Stimulated activated CD4-positive, alpha-beta T cell treated with anti-CD3 and anti-CD28 coated beads, Interleukin-15, amount 100 ng/mL, for 24 hours (primary cell): ENCODE measurements at regions not wholly inside any gene's neighbourhood (a gene's known extent, or its start where the extent isn't known, plus 50 kb on each side); places are given as distances from the start of the nearest gene placed in this dataset.
A peak's percentile ranks its signal among the peaks of the same experiment; 100 is the strongest.

Source experiments
- DNase-seq: peaks from one replicate; pipeline ENCODE4 v3.0.0-alpha.2; 2020

DNA sequence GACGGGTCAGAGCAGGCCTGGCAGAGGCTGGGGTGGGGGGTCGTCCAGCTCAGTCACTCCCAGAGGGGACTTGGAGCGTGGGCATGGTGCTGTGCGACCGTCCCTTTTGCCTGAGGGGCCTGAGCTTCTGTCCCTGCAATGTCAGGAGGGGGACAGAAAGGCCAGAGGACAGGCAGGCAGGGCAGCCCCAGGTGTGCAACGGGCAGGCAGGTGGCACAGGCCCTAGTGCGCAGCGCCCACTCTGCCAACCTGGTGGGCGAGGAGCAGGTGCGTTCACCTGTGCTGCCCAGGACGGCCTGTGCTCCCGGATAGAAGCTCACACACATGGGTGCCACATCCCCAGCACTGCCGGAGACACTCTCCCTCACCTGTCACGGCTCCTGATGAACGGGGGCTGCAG lies 78.7 kb upstream of the SLCO4A1 start:
- no peak for DNase-seq

- no peak for DNase-seq
Observed at GRCh38 chr20:62564456-62565245, 77.7 kb upstream of the SLCO4A1 start.

- DNase-seq = no peak
Observed at GRCh38 chr20:62566266-62566665, 76.0 kb upstream of the SLCO4A1 start.

DNA sequence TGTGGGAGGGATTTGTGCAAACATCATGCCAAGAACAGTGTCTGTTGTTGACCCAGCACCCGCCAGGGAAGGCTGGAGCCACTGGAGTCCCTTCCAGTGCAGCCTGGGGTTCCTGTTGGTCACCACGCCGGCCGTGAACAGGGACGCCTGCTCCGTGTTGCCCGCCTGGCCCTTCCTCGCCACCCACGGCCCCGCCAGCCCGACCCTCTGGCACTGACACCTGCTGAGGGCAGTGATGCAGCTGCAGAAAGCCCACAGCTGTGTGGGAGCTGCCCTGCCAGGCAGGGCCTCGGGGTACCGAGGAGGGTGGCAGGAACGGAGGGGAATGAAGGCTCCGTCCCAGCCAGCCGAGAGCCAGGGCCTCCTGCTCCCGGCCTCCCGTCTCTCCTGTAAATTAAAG lies 75.5 kb upstream of the SLCO4A1 start:
- DNase-seq = no peak

DNA sequence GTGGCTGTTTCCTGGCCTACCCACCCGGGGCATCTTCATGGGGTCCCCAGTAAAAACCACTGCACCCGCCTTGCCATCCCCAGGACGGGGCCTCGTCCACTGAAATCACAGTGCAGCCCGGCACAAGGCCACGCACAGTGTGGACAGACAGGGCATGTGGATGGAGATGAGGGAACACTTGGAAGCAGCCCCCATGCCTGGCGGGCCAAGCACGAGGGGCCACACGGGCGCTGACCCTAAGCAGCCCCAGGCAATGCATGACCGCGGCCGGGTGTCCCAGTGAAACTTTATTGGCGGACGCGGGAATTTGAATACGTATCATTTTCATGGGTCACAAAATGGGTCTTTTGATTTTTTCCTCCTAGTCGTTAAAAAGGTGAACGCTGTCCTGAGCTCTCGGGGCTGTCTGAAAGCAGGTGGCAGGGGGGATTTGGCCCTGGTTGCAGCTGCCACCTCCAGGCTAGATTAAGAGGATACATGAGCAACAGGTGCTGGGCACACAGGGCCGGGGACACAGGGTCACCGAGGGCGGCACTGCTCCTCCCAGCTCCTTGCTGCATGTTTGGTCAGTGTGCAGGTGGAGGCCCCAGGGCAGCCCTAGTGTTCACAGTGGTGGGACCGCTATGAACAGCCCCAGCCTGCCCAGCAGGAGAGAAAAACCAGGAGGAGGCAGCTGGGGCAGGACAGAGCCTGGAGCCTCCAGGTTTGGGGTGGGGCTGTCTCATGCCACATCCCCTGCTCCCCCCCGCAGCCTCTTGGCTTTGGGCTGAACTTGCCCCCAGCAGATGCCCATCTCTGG lies 74.9 kb upstream of the SLCO4A1 start:
- DNase-seq = no peak

DNA sequence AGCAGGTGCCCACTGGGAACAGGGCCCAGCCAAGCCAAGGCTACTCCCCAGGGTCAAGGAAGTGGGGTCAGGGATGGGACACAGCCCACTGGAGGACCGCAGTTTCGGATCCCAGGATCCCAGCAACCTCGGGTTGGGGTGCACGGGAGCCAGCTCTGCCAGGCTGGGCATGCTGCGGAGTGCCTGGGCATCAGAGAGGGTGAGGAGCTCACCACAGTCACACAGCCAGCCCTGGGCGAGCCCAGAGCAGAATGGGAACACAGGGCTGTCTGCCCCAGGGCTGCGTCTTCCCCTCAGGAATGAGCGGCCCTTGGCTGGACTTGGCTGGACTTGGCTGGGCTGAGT lies 74.3 kb upstream of the SLCO4A1 start:
- DNase-seq = no peak

- DNase-seq = no peak
Observed at GRCh38 chr20:62569615-62570014, 72.7 kb upstream of the SLCO4A1 start.

- DNase-seq = no peak
Observed at GRCh38 chr20:62570403-62570802, 71.9 kb upstream of the SLCO4A1 start.

DNA sequence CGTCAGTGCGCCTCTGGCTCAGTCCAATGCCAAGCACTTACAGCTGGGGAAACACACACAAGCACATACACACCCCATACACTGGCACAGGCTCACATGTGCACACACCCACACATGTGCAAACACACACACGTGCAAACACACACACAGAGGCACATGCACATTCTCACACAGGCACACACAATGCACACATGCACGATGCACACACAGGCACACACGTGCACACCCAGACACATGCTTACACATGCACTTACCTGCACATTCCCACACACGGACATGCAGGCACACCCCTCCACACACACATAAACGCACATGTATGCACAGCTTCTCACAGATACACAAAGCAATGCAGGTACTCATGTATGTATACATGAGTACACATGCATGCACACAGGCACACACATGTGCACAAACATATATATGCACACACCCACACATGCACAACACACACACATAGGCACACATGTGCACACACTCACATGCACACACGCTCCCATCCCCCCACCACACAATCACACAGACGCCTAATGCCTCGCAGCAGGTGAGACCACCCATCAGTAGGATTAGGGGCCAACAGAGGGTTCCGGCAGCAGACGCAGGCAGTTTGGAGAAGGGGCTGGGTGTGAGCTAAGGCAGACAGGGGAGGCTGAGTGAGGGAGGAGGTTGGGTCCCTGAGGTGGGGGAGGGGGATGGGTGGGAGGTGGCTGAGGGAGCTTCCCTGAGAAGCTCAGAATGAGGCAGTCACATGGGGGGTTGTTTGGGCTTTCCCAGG lies 71.2 kb upstream of the SLCO4A1 start:
- DNase-seq = no peak

GRCh38 chr20:62571669-62572344 lies 70.5 kb upstream of the SLCO4A1 start:
- DNase-seq = peak; percentile 35

DNA sequence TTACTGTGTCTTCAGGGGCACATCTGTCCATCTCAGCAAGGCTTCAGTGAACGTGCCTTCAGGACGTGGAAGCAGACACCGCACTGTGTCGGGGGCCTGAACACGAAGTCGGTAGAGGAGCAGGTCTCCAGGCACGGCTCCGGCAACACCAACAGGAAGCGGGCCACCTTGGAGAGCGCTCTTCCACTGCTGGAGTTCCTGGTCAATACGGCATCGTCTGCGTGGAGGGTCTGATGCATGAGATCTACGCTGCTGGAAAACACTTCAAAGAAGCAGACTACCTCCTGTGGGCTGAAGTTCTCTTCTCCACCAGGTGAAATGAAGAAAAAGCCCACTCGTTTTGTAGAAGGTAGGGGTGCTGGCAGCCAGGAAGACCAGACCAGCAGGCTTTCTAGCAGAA lies 69.3 kb upstream of the SLCO4A1 start:
- DNase-seq = no peak

GRCh38 chr20:62573817-62574216 lies 68.5 kb upstream of the SLCO4A1 start:
- DNase-seq = no peak

DNA sequence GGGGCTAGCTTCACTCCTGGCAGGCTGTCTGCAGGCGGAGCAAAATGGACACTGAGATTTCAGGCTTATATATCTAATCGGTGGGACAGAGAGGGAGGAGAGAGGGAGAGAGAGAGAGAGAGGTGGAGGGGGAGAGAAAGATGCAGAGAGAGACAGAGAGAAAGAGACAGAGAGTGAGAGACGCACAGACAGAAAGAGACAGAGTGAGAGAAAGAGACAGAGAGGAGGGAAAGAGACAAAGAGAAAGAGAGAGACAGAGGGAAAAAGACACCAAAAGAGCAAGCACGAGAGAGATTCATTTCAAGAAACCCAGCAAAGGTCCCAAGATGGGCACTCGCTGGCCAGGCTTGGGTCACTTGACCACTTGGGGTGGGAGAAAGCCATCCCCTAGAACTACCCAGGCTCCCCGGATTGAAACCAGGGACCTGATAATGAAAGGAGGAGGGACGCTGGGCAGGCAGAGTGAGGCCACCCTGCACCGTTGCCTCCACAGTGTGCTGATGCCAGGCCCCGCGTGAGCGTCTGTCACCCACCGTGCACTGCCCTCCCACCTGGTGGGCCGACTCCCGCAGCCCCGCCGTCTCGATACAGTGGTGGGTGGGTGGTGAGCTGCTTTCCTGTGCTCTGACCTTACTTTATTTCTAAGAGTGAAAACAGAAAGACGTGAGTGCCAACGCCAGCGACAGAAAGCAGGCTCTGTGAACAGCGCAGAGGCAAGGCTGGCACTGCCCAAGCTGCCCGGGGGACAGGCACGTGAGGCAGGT lies 67.9 kb upstream of the SLCO4A1 start:
- DNase-seq = no peak

- no peak for DNase-seq
Observed at GRCh38 chr20:62575976-62576722, 66.2 kb upstream of the SLCO4A1 start.

DNA sequence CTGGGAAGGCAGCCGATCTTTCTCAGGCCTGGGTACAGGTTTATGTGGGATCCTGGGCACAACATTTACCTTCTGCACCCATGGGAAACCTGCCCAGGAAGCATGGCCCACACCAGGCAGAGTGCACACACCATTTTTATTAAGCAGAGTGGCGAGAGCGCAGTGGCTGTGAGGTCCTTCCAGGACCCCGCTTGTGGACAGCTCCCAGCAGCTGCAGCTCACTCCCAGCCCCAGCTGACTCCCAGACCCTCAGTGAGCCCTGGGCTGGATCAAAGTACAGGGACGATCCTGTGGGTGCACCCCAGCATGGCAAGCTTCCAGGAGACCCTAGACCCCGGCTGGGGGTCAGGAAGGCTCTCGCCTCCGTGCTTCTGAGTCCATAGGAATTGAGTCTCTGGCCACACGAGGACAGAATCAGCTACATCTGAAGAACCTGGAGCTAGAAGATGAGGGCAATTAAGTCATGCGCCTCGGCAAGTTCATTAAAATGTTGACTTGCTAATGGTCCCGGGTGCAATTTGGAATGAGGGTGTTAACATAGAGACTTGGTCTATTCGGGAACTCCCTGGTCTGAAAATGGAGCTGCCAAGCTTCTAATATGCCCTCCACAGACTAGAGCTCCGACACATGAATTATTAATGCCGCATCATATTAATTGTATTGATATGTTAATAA lies 65.4 kb upstream of the SLCO4A1 start:
- DNase-seq = no peak

GRCh38 chr20:62577490-62577836 lies 64.8 kb upstream of the SLCO4A1 start:
- no peak for DNase-seq

- no peak for DNase-seq
Observed at GRCh38 chr20:62578294-62578897, 63.9 kb upstream of the SLCO4A1 start.

DNA sequence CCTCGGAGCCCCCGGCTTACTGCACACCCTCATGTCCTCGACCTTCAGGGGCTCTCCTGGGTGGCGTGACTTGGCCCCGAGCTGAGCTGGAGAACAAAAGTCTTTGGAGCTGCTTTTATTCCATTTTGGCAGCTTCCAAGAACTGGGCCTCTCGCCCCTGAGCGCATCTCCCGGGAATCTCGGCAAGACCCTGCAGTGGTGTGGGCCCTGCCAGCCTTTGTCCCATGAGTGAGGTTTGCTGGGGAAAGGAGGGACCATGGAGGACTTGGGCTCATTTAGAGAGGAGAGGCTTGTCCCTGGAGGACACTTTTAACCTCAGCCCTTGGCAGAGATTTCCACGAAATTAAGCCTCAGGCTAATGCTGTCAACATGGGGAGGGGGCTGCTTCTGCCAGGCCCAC lies 62.3 kb upstream of the SLCO4A1 start:
- DNase-seq = no peak

- no peak for DNase-seq
Observed at GRCh38 chr20:62580733-62581132, 61.6 kb upstream of the SLCO4A1 start.

DNA sequence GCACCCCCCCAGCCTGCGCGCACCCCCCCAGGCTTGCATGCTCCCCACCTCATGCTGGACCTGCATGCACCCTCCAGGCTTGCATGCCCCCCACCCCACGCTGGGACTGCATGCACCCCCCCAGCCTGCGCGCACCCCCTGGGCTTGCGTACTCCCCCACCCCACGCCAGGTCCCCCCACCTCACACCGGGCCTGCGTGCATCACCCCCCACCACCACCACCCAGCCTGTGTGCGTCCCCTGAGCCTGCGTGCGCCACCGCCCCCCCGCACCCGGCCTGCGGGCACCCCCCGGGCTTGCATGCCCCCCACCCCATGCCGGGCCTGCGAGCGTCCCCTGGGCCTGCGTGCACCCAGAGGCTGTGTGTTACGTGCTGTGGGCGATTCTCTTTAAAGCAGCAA lies 61.0 kb upstream of the SLCO4A1 start:
- no peak for DNase-seq

- DNase-seq = no peak
Observed at GRCh38 chr20:62581806-62582205, 60.5 kb upstream of the SLCO4A1 start.
